Spinal cord (tissue), 9 donors: ENCODE measurements at regions not wholly inside any gene's neighbourhood (a gene's known extent, or its start where the extent isn't known, plus 50 kb on each side); places are given as distances from the start of the nearest gene placed in this dataset.

ENCODE experiments used
- DNase-seq, 6 donors: peaks; one replicate each; pipeline versions ENCODE4 v3.0.0 to v3.0.0-alpha.2; 2013 to 2015; ENCODE audit warnings: low spot score in 6 of 6, low read depth in 4 of 6
- H3K27ac ChIP-seq: one replicate; pipeline ENCODE4 v1.5.1; 2013; ENCODE audit warnings: low read depth, low read length, control low read depth
- H3K27me3 ChIP-seq: one replicate; pipeline ENCODE4 v1.6.1; 2013; ENCODE audit warnings: low read length; ENCODE audit not compliant: control insufficient read depth, insufficient read depth
- H3K36me3 ChIP-seq: one replicate; pipeline ENCODE4 v1.6.1; 2013; ENCODE audit warnings: low read length; ENCODE audit not compliant: control insufficient read depth, insufficient read depth
- H3K4me1 ChIP-seq: one replicate; pipeline ENCODE4 v1.6.1; 2013; ENCODE audit warnings: low read length; ENCODE audit not compliant: control insufficient read depth, insufficient read depth
- H3K4me3 ChIP-seq: one replicate; pipeline ENCODE4 v1.5.1; 2013; ENCODE audit warnings: low read depth, low read length, control low read depth
- H3K9me3 ChIP-seq: one replicate; pipeline ENCODE4 v1.6.1; 2013; ENCODE audit warnings: low read length; ENCODE audit not compliant: control insufficient read depth, insufficient read depth
- WGBS: methylation state at CpG from one replicate; pipeline ENCODE4 v1.1.5; 2013; ENCODE audit warnings: missing lambda C conversion rate; ENCODE audit not compliant: insufficient coverage; 5-methylcytosine and 5-hydroxymethylcytosine counted together
- donor health status: healthy.

- H3K4me3 ChIP-seq, result peak overlapping the region; percentile 46
- H3K36me3 ChIP-seq, result peaks cover 40% of the 10 kb centered on the region
- no peaks in the 10 kb centered on the region for H3K9me3 ChIP-seq
- 73% methylated on average over 19 of the region's 24 CpGs for WGBS
- no peaks in the 10 kb centered on the region for H3K27me3 ChIP-seq
- peaks cover 61% of the 10 kb centered on the region for H3K4me1 ChIP-seq
- no peak for DNase-seq
- peak overlapping the region; percentile 81 for H3K27ac ChIP-seq
These were observed 1249.3 kb downstream of the BRD1 start for GRCh38 chr22:48578138-48579042.

GRCh38 chr22:48577691-48578090 is 1250.0 kb downstream of the BRD1 start:
- H3K27ac ChIP-seq, result peak overlapping the region; percentile 52
- no peak for DNase-seq
- no peaks in the 10 kb centered on the region for H3K27me3 ChIP-seq
- no peaks in the 10 kb centered on the region for H3K9me3 ChIP-seq
- WGBS, result 90% methylated on average over 8 of the region's 8 CpGs
- peak overlapping the region; percentile 46 for H3K4me3 ChIP-seq
- peaks cover 61% of the 10 kb centered on the region for H3K4me1 ChIP-seq
- H3K36me3 ChIP-seq, result peaks cover 33% of the 10 kb centered on the region

- peak overlapping the region; percentile 52 for H3K27ac ChIP-seq
- 39% methylated on average over 29 of the region's 29 CpGs for whole genome bisulfite sequencing
- peaks cover 61% of the 10 kb centered on the region for H3K4me1 ChIP-seq
- peak overlapping the region; percentile 46 for H3K4me3 ChIP-seq
- no peaks in the 10 kb centered on the region for H3K27me3 ChIP-seq
- peak in 2 of 6 donors; percentile 51 to 54 for DNase-seq
- no peaks in the 10 kb centered on the region for H3K9me3 ChIP-seq
- H3K36me3 ChIP-seq, result peaks cover 28% of the 10 kb centered on the region
These were observed 1250.5 kb downstream of the BRD1 start for GRCh38 chr22:48577014-48577690.

- Histone ChIP-seq H3K36me3 (peaks cover 24% of the 10 kb centered on the region), H3K4me1 (peaks cover 54% of the 10 kb centered on the region), H3K9me3 (peaks cover 1% of the 10 kb centered on the region), H3K27me3 (no peaks in the 10 kb centered on the region), H3K27ac (no peak overlapping the region), H3K4me3 (peak overlapping the region; percentile 46)
- WGBS, result under 1% methylated on average over 103 of the region's 103 CpGs
- DNase-seq, result peak in 2 of 6 donors; percentile 82 to 88
These were observed 1251.2 kb downstream of the BRD1 start for GRCh38 chr22:48576333-48577013.

GRCh38 chr22:48575618-48576332 is 1251.9 kb downstream of the BRD1 start:
- Histone ChIP-seq H3K4me1 (peaks cover 47% of the 10 kb centered on the region), H3K9me3 (peaks cover 4% of the 10 kb centered on the region), H3K4me3 (no peak overlapping the region), H3K36me3 (peaks cover 19% of the 10 kb centered on the region), H3K27me3 (no peaks in the 10 kb centered on the region), H3K27ac (no peak overlapping the region)
- under 1% methylated on average over 79 of the region's 120 CpGs for WGBS
- no peak for DNase-seq

GRCh38 chr22:48574776-48575617 is 1252.7 kb downstream of the BRD1 start:
- no peaks in the 10 kb centered on the region for H3K27me3 ChIP-seq
- H3K4me3 ChIP-seq, result no peak overlapping the region
- H3K36me3 ChIP-seq, result peaks cover 16% of the 10 kb centered on the region
- WGBS, result 5% methylated on average over 91 of the region's 92 CpGs
- peaks cover 40% of the 10 kb centered on the region for H3K4me1 ChIP-seq
- DNase-seq, result peak in 2 of 6 donors; percentile 87 to 91
- H3K9me3 ChIP-seq, result peaks cover 7% of the 10 kb centered on the region
- peak overlapping the region; percentile 16 for H3K27ac ChIP-seq

GRCh38 chr22:48573766-48574165 is 1253.9 kb downstream of the BRD1 start:
- Histone ChIP-seq H3K27ac (no peak overlapping the region), H3K4me3 (no peak overlapping the region), H3K36me3 (peaks cover 26% of the 10 kb centered on the region), H3K4me1 (peaks cover 30% of the 10 kb centered on the region), H3K9me3 (peaks cover 7% of the 10 kb centered on the region), H3K27me3 (no peaks in the 10 kb centered on the region)
- DNase-seq, result no peak
- WGBS, result 89% methylated on average over 3 of the region's 4 CpGs

- Histone ChIP-seq H3K9me3 (peaks cover 7% of the 10 kb centered on the region), H3K27ac (no peak overlapping the region), H3K36me3 (peaks cover 28% of the 10 kb centered on the region), H3K4me1 (peaks cover 29% of the 10 kb centered on the region), H3K4me3 (no peak overlapping the region), H3K27me3 (no peaks in the 10 kb centered on the region)
- DNase-seq, result no peak
- WGBS, result 80% methylated on average over 4 of the region's 4 CpGs
These were observed 1254.7 kb downstream of the BRD1 start for GRCh38 chr22:48572951-48573350.
